ENCODE measurements at regions not wholly inside any gene's neighbourhood (a gene's known extent, or its start where the extent isn't known, plus 50 kb on each side); places are given as distances from the start of the nearest gene placed in this dataset.

DNA sequence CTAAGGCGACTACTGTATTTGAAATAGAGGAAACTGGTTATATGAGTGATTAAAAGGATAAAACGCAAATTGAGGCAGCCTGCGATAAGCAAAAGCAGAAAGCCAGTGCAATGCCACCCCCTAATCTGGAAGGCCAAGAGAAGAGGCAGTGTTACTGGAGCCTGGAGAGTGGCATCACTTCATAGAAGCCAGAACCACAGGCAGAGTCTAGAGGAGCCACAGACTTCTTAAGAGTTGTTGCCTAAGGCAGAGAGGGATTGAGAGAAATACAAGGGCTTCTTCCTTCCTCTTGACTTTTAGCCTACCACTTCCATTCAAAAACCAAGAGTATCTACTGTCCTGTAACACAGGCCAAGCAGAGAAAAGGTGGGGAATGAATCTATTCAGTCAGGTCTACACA lies 94.9 kb upstream of the SKAP2 start:
- H3K36me3 ChIP-seq (ENCODE audit: insufficient read depth, low read length): no peaks in the 10 kb centered on the region
- no peak overlapping the region for H3K27ac ChIP-seq (ENCODE audit: low read length)
- H3K9me2 ChIP-seq (ENCODE audit: insufficient read depth, low read length): no peaks in the 10 kb centered on the region
- H3K9me3 ChIP-seq (ENCODE audit: low read length): no peaks in the 10 kb centered on the region
- H3K4me3 ChIP-seq (ENCODE audit: low read length): no peak overlapping the region
- H3K79me2 ChIP-seq (replicated peaks; ENCODE audit: insufficient read depth, low read length): no peaks in the 10 kb centered on the region
- H3F3A ChIP-seq (ENCODE audit: insufficient read depth, low read length, poor library complexity, severe bottlenecking): no peaks in the 10 kb centered on the region
- no peaks in the 10 kb centered on the region for H3K27me3 ChIP-seq (ENCODE audit: insufficient read depth, low read depth, low read length)
- H2AFZ ChIP-seq (ENCODE audit: low read depth, low read length): no peak overlapping the region
- TF ChIP-seq, protein P1, sequence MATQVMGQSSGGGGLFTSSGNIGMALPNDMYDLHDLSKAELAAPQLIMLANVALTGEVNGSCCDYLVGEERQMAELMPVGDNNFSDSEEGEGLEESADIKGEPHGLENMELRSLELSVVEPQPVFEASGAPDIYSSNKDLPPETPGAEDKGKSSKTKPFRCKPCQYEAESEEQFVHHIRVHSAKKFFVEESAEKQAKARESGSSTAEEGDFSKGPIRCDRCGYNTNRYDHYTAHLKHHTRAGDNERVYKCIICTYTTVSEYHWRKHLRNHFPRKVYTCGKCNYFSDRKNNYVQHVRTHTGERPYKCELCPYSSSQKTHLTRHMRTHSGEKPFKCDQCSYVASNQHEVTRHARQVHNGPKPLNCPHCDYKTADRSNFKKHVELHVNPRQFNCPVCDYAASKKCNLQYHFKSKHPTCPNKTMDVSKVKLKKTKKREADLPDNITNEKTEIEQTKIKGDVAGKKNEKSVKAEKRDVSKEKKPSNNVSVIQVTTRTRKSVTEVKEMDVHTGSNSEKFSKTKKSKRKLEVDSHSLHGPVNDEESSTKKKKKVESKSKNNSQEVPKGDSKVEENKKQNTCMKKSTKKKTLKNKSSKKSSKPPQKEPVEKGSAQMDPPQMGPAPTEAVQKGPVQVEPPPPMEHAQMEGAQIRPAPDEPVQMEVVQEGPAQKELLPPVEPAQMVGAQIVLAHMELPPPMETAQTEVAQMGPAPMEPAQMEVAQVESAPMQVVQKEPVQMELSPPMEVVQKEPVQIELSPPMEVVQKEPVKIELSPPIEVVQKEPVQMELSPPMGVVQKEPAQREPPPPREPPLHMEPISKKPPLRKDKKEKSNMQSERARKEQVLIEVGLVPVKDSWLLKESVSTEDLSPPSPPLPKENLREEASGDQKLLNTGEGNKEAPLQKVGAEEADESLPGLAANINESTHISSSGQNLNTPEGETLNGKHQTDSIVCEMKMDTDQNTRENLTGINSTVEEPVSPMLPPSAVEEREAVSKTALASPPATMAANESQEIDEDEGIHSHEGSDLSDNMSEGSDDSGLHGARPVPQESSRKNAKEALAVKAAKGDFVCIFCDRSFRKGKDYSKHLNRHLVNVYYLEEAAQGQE (IDR thresholded peaks at IDR 0.05; ENCODE audit: borderline replicate concordance): no peak
- TF ChIP-seq SMC3 (conservative IDR thresholded peaks at IDR 0.05; ENCODE audit: poor library complexity) (no peak), TAF1 (IDR thresholded peaks at IDR 0.05; ENCODE audit: low read depth) (no peak)
- no peaks in the 10 kb centered on the region for H4K20me1 ChIP-seq (ENCODE audit: insufficient read depth)
- H3K4me2 ChIP-seq (ENCODE audit: low read length): no peak overlapping the region
- no peak overlapping the region for H3K9ac ChIP-seq (ENCODE audit: low read length)

DNA sequence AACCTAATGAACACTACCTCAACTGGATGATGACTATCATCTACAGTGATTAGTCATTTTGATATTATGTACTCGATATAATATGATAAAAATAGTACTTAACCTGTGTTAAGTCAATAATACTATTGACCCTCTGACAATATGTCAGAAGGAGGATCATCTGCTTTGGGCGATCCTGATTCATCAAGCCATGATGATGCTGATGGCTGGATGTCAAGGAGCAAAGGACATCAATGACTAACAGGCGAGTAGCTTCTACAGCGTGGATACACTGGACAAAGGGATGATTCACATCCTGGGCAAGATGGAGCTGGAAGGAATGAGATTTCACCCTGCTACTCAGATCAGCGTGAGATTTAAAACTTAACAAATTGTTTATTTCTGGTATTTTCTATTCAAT lies 94.4 kb upstream of the SKAP2 start:
- no peak overlapping the region for H2AFZ ChIP-seq (ENCODE audit: low read depth, low read length)
- no peaks in the 10 kb centered on the region for H3K79me2 ChIP-seq (replicated peaks; ENCODE audit: insufficient read depth, low read length)
- no peaks in the 10 kb centered on the region for H3K9me2 ChIP-seq (ENCODE audit: insufficient read depth, low read length)
- TF ChIP-seq, protein P1 (IDR thresholded peaks at IDR 0.05; ENCODE audit: borderline replicate concordance): no peak
- TF ChIP-seq, protein P2, sequence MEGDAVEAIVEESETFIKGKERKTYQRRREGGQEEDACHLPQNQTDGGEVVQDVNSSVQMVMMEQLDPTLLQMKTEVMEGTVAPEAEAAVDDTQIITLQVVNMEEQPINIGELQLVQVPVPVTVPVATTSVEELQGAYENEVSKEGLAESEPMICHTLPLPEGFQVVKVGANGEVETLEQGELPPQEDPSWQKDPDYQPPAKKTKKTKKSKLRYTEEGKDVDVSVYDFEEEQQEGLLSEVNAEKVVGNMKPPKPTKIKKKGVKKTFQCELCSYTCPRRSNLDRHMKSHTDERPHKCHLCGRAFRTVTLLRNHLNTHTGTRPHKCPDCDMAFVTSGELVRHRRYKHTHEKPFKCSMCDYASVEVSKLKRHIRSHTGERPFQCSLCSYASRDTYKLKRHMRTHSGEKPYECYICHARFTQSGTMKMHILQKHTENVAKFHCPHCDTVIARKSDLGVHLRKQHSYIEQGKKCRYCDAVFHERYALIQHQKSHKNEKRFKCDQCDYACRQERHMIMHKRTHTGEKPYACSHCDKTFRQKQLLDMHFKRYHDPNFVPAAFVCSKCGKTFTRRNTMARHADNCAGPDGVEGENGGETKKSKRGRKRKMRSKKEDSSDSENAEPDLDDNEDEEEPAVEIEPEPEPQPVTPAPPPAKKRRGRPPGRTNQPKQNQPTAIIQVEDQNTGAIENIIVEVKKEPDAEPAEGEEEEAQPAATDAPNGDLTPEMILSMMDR (IDR thresholded peaks at IDR 0.05; ENCODE audit: poor library complexity, severe bottlenecking): no peak
- TF ChIP-seq POLR2AphosphoS5 (IDR thresholded peaks at IDR 0.05): no peak
- TF ChIP-seq MXI1 (conservative IDR thresholded peaks at IDR 0.05; ENCODE audit: poor library complexity, severe bottlenecking): no peak
- no peak for TF ChIP-seq SMC3 (conservative IDR thresholded peaks at IDR 0.05; ENCODE audit: poor library complexity)
- no peak for TF ChIP-seq EZH2 (IDR thresholded peaks at IDR 0.05; ENCODE audit: borderline replicate concordance, insufficient read depth, low read length, poor library complexity, severe bottlenecking)
- no peak for TF ChIP-seq RAD21 (conservative IDR thresholded peaks at IDR 0.05)
- TF ChIP-seq EP300 (conservative IDR thresholded peaks at IDR 0.05; ENCODE audit: poor library complexity, severe bottlenecking): no peak
- TF ChIP-seq TAF1 (IDR thresholded peaks at IDR 0.05; ENCODE audit: low read depth): no peak
- no peak overlapping the region for H3K27ac ChIP-seq (ENCODE audit: low read length)
- H4K20me1 ChIP-seq (ENCODE audit: insufficient read depth): no peaks in the 10 kb centered on the region
- no peak overlapping the region for H3K4me3 ChIP-seq (ENCODE audit: low read length)
- no peaks in the 10 kb centered on the region for H3K36me3 ChIP-seq (ENCODE audit: insufficient read depth, low read length)
- no peak overlapping the region for H3K4me2 ChIP-seq (ENCODE audit: low read length)
- no peaks in the 10 kb centered on the region for H3F3A ChIP-seq (ENCODE audit: insufficient read depth, low read length, poor library complexity, severe bottlenecking)
- H3K9me3 ChIP-seq (ENCODE audit: low read length): no peaks in the 10 kb centered on the region
- no peaks in the 10 kb centered on the region for H3K27me3 ChIP-seq (ENCODE audit: insufficient read depth, low read depth, low read length)
- H3K9ac ChIP-seq (ENCODE audit: low read length): no peak overlapping the region
